Tibial nerve (tissue), 4 donors: ENCODE measurements at regions not wholly inside any gene's neighbourhood (a gene's known extent, or its start where the extent isn't known, plus 50 kb on each side); places are given as distances from the start of the nearest gene placed in this dataset.

Source experiments
- CTCF ChIP-seq, 5 experiments: fragments of 200-600 bp in 3 of 5; fragments of 450-650 bp in 2 of 5; sonication (generic) in 3 of 5; IDR thresholded peaks; one replicate each; pipeline ENCODE4 v1.5.1; 2016 to 2019; ENCODE audit warnings: antibody characterized with exemption in 5 of 5, mild to moderate bottlenecking in 3 of 5, moderate library complexity in 2 of 5
- EP300 ChIP-seq, 2 donors: sonication (generic); formaldehyde crosslinking; IDR thresholded peaks; one replicate each; pipeline ENCODE4 v1.6.1; 2017; ENCODE audit warnings: antibody characterized with exemption in 2 of 2, mild to moderate bottlenecking in 1 of 2

- TF ChIP-seq EP300 (IDR thresholded peaks at IDR 0.05) (no peak), CTCF (IDR thresholded peaks at IDR 0.05) (no peak)
Observed at GRCh38 chr18:76604108-76604934, 109.3 kb upstream of the ZNF516 start.
